Right cardiac atrium (tissue), 5 donors: ENCODE measurements at regions not wholly inside any gene's neighbourhood (a gene's known extent, or its start where the extent isn't known, plus 50 kb on each side); places are given as distances from the start of the nearest gene placed in this dataset.
A peak's percentile ranks its signal among the peaks of the same experiment; 100 is the strongest.

Source experiments
- ATAC-seq, 2 donors: fragments of 200-7000 bp; cut with Tn5 transposase; one replicate each; pipeline versions ENCODE4 v1.8.0 to v1.9.1; 2020; ENCODE audit warnings: moderate library complexity in 2 of 2, mild to moderate bottlenecking in 1 of 2
- DNase-seq, 3 donors: peaks; one replicate each; pipeline ENCODE4 v3.0.0-alpha.2; 2020
- H3K27ac ChIP-seq: one replicate; pipeline ENCODE4 v1.5.1; 2013; ENCODE audit warnings: mild to moderate bottlenecking, low read length, control low read depth, moderate library complexity
- H3K27me3 ChIP-seq: one replicate; pipeline ENCODE4 v1.6.1; 2013; ENCODE audit not compliant: control insufficient read depth, insufficient read depth
- H3K4me1 ChIP-seq: one replicate; pipeline ENCODE4 v1.6.1; 2013; ENCODE audit warnings: low read length; ENCODE audit not compliant: control insufficient read depth, insufficient read depth
- H3K4me3 ChIP-seq: one replicate; pipeline ENCODE4 v1.5.1; 2013; ENCODE audit warnings: low read length, control low read depth
- H3K9me3 ChIP-seq: one replicate; pipeline ENCODE4 v1.6.1; 2013; ENCODE audit warnings: low read length; ENCODE audit not compliant: control insufficient read depth
- WGBS: extraction: QIAGEN DNeasy Blood & Tissue Kit; methylation state at CpG from one replicate; pipeline ENCODE4 v1.1.7; 2013; 5-methylcytosine and 5-hydroxymethylcytosine counted together
- intact Hi-C, 4 donors: fragments of 100-400 bp; cut with DNase I; formaldehyde crosslinking; loops; one replicate each; pipeline versions ENCODE4 v1.11.0 to v1.14.0; 2022 to 2023
- donor health status: healthy with polysubstance abuse.
- donor health status: DM: no; HTN: yes; CAD: no.
- donor health status: DM: no; HTN: no; CAD: no.
- donor health status: DM: no; HTN: yes; CAD: no; lungs with severe emphysema.
- donor health status: DM: yes; HTN: yes; CAD: no.

- intact Hi-C loops: no loop called here
- no peak for ATAC-seq
- Histone ChIP-seq H3K27ac (no peak overlapping the region), H3K4me1 (peaks cover 2% of the 10 kb centered on the region), H3K27me3 (no peaks in the 10 kb centered on the region), H3K9me3 (no peaks in the 10 kb centered on the region), H3K4me3 (no peak overlapping the region)
- DNase-seq: no peak
- 85% methylated on average over 12 of the region's 12 CpGs for WGBS
Observed at GRCh38 chr11:130804306-130805076, 111.8 kb downstream of the SNX19 start.

DNA sequence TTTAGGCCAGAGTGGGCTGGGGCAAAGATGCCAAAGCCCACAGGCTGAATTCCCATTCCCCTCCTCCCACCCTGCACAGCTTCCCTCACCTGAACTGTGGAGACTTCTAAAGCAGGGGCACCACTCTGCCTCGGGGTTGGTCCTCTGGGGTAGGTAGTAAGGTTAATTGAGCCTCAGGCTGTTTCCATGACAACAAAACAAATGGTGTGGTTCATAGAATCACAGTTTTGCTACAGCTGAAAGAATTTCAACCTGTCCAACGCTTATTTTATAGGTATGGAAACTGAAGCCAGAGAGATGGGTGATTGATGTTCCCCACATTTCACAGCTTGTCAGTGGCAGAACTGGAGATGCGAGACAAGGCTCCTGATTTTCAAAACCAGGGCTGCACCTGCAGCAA is 109.5 kb downstream of the SNX19 start:
- no peaks in the 10 kb centered on the region for H3K27me3 ChIP-seq
- no peak overlapping the region for H3K4me3 ChIP-seq
- peaks cover 2% of the 10 kb centered on the region for H3K4me1 ChIP-seq
- no peak for DNase-seq
- intact Hi-C loops: no loop called here
- no peaks in the 10 kb centered on the region for H3K9me3 ChIP-seq
- whole genome bisulfite sequencing: 75% methylated on average over 3 of the region's 3 CpGs
- ATAC-seq: no peak
- H3K27ac ChIP-seq: no peak overlapping the region

DNA sequence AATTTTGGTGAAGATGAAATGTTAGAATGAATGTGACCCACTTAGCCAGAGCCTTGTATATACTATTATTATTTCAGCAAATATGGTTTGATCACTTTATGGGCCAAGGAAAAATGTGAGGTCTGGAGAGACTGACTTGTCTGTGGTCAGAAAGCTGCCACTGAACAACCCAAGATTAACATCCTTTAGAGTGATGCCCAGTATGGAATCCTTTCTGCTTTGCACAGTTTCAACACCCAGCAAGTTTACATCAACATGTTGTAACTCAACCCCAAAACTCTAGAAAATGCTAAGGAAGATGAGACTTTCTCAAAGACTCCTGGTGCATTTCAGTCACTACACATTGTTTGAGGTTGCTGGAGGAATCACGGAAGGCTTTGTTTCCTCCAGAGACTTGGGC is 107.7 kb downstream of the SNX19 start:
- H3K27ac ChIP-seq: no peak overlapping the region
- ATAC-seq (no peak), DNase-seq (no peak)
- intact Hi-C loops: no loop called here
- 80% methylated on average over 1 of the region's 1 CpG for WGBS
- no peaks in the 10 kb centered on the region for H3K9me3 ChIP-seq
- no peaks in the 10 kb centered on the region for H3K27me3 ChIP-seq
- no peak overlapping the region for H3K4me3 ChIP-seq
- H3K4me1 ChIP-seq: peaks cover under 1% of the 10 kb centered on the region

DNA sequence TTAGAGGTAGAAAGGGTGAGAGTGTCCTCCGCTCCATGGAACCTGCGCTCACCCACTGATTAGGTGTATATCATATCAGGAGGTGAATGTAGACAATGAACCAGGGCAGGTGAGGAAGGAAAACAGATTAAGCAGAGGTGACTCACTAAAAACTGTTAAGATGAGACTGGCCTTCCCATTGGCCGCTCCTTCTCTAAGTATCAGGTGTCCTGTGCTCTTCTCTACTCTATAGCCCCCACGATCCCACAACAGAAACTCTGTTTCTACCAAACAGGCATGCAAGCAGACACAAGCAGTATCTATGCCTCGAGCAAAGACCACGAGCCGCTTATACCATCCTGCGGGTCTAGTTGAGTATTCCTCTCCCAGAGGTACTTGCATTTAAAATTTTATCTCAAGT is 103.1 kb downstream of the SNX19 start:
- DNase-seq: no peak
- 92% methylated on average over 8 of the region's 8 CpGs for WGBS
- H3K27me3 ChIP-seq: no peaks in the 10 kb centered on the region
- no peak overlapping the region for H3K27ac ChIP-seq
- ATAC-seq: no peak
- peaks cover 7% of the 10 kb centered on the region for H3K4me1 ChIP-seq
- no peak overlapping the region for H3K4me3 ChIP-seq
- intact Hi-C loops: no loop called here
- no peaks in the 10 kb centered on the region for H3K9me3 ChIP-seq

GRCh38 chr11:130813638-130814037 is 102.6 kb downstream of the SNX19 start:
- intact Hi-C loops: no loop called here
- ATAC-seq: no peak
- 79% methylated on average over 3 of the region's 3 CpGs for WGBS
- H3K4me3 ChIP-seq: no peak overlapping the region
- H3K27ac ChIP-seq: no peak overlapping the region
- peaks cover 7% of the 10 kb centered on the region for H3K4me1 ChIP-seq
- DNase-seq: no peak
- no peaks in the 10 kb centered on the region for H3K27me3 ChIP-seq
- no peaks in the 10 kb centered on the region for H3K9me3 ChIP-seq

DNA sequence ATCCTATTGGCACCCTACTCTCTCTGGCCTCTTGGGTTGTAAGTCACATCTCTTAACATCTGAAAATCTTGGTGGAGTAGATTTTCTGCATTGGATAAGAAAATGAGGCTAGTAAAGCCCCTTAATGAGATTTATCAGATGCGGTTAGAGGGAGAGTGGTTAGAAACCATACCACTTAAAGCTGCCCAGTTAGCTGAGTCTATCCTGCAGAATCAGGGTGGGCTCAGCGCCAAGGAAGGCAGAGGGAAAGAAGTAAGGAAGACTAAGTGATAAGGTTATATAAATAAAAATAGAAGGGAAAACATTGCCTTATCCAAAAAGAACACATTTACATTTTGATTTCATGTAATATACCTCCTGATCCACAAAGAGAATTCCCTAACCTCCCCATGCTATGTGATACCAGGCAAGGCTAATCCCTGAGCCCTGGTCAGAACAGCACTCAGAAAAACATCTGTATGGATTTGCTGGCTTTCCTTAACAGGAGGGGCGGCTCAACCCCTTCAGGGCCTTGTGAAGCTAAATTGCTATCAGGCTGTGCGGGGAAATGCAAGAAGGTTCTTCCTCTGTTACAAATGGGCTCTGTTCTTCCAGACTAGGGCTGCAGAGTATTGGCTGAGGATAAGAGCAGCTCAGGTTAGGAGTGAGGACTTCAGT is 101.7 kb downstream of the SNX19 start:
- H3K4me3 ChIP-seq: no peak overlapping the region
- DNase-seq: no peak
- no peaks in the 10 kb centered on the region for H3K27me3 ChIP-seq
- WGBS: 56% methylated on average over 4 of the region's 4 CpGs
- intact Hi-C loops: no loop called here
- ATAC-seq: peak in 1 of 2 donors; percentile 21
- H3K4me1 ChIP-seq: peaks cover 7% of the 10 kb centered on the region
- peak overlapping the region; percentile 20 for H3K27ac ChIP-seq
- H3K9me3 ChIP-seq: no peaks in the 10 kb centered on the region

- DNase-seq (no peak), ATAC-seq (no peak)
- peaks cover 7% of the 10 kb centered on the region for H3K4me1 ChIP-seq
- no peak overlapping the region for H3K4me3 ChIP-seq
- intact Hi-C loops: no loop called here
- 67% methylated on average over 9 of the region's 9 CpGs for WGBS
- no peaks in the 10 kb centered on the region for H3K9me3 ChIP-seq
- H3K27ac ChIP-seq: no peak overlapping the region
- H3K27me3 ChIP-seq: no peaks in the 10 kb centered on the region
Observed at GRCh38 chr11:130815097-130815802, 101.0 kb downstream of the SNX19 start.

- WGBS: 85% methylated on average over 7 of the region's 7 CpGs
Observed at GRCh38 chr11:130815956-130816355, 100.3 kb downstream of the SNX19 start.

DNA sequence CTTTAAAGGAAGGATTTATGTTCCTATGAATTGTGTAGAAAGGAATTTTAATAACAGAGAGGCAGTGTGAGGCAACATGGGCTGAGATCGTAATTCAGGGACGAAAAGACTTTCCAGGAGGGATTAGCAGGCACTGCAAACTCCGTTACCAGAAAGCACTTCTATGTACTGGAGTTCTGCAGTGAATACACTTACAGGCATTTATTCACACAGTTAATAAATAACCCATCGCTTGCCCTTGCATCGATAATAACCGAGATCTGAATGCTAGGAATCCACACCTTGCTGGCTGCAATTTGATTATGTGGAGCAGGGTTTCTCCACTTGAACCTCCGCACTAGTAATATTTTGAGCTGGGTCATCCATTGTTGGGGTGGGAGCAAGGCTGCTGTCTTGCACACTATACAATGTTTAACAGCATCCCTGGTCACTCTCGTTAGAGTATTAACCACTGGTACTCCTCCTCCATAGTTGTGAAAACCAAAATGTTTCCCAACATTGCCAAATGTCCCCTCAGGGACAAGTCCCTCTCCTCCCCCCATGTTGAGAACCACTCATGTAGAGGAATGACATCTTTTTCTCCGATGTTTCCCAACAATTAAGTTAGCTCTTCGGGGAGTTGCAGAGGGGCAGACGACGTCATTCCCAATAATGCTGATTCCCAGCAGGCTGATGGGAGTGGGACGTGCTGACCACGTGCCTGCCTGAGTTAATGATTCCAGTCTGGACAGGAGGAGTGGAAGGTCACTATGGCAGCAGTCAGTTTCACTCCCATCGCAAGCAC is 99.5 kb downstream of the SNX19 start:
- Histone ChIP-seq H3K27ac (no peak overlapping the region), H3K4me1 (peaks cover 7% of the 10 kb centered on the region), H3K27me3 (no peaks in the 10 kb centered on the region), H3K4me3 (no peak overlapping the region), H3K9me3 (no peaks in the 10 kb centered on the region)
- WGBS: 85% methylated on average over 15 of the region's 15 CpGs
- ATAC-seq (no peak), DNase-seq (no peak)
- intact Hi-C loops: no loop called here

More at GRCh38 chr11:130815956-130816355, 100.3 kb downstream of the SNX19 start:
- intact Hi-C loops: no loop called here
- Histone ChIP-seq H3K27ac (no peak overlapping the region), H3K27me3 (no peaks in the 10 kb centered on the region), H3K9me3 (no peaks in the 10 kb centered on the region), H3K4me1 (peaks cover 7% of the 10 kb centered on the region), H3K4me3 (no peak overlapping the region)
- ATAC-seq (no peak), DNase-seq (no peak)

DNA sequence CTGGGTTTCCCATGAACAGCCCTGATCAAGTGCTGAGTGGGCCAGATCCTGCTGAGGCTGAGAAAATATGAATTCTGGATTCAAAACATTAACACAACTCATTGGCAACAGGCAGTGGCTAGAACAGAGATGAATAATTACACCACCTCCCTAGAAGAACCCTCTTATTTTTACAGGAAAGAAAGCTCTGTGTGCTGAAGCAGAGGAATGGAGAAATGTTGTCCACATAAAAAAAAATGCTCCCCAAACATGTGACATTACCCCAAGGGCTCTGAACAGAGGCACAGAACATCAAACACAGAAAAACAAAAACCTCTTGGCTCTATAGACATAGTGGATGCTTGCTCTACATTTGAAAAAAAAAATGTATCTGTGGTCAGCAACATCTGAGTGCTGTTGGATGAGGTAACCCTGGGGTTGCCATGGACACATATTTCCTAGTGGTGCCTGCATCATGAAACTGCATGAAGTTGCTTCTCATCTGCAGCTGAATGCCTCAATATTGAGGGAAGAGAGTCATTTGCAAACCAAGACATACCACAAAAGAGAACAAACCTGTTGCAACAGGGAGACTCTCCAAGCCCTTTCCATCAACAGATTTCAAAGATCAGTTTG is 98.8 kb downstream of the SNX19 start:
- H3K27ac ChIP-seq: no peak overlapping the region

More for the DNA sequence above, 98.8 kb downstream of the SNX19 start:
- H3K4me3 ChIP-seq: no peak overlapping the region
- ATAC-seq (no peak), DNase-seq (no peak)
- no peaks in the 10 kb centered on the region for H3K27me3 ChIP-seq
- intact Hi-C loops: no loop called here
- H3K9me3 ChIP-seq: no peaks in the 10 kb centered on the region
- peaks cover 7% of the 10 kb centered on the region for H3K4me1 ChIP-seq
